H1 (cell line): ENCODE measurements at regions not wholly inside any gene's neighbourhood (a gene's known extent, or its start where the extent isn't known, plus 50 kb on each side); places are given as distances from the start of the nearest gene placed in this dataset.
A peak's percentile ranks its signal among the peaks of the same experiment; 100 is the strongest.

Experiments used
- CTCF ChIA-PET: fragments of 300-600 bp; sonication (Branson Sonifier 250); formaldehyde crosslinking; loops from one replicate; lab custom pipeline; 2021; ENCODE audit not compliant: partially characterized antibody; lab: Charles Lee
- POLR2A ChIA-PET: fragments of 300-600 bp; sonication (Branson Sonifier 250); formaldehyde crosslinking; loops from one replicate; lab custom pipeline; 2021; ENCODE audit warnings: inconsistent platforms; ENCODE audit not compliant: partially characterized antibody; lab: Charles Lee
- DNase-seq, 2 experiments: peaks; one replicate each; pipeline versions ENCODE4 v3.0.0 to v3.0.0-alpha.2; 2010 to 2022; ENCODE audit warnings: low spot score in 2 of 2, low read depth in 1 of 2, mixed read lengths in 1 of 2
- FAIRE-seq: peaks from 2 replicates; lab custom pipeline; 2011; peaks lifted over from hg19 to GRCh38; lab: Jason Lieb, UNC
- H2AFZ ChIP-seq: 2 replicates; pipeline ENCODE4 v1.8.1; 2012; ENCODE audit warnings: low read length, inconsistent platforms
- H2AK5ac ChIP-seq: 2 replicates; pipeline ENCODE4 v1.6.1; 2013; ENCODE audit warnings: low read depth, low read length
- H2BK120ac ChIP-seq: replicated peaks from 2 replicates; pipeline ENCODE3; 2013; ENCODE audit warnings: low read depth, low read length, inconsistent platforms
- H2BK12ac ChIP-seq: 2 replicates; pipeline ENCODE4 v1.6.1; 2013; ENCODE audit warnings: low read depth, low read length
- H2BK15ac ChIP-seq: 2 replicates; pipeline ENCODE4 v1.6.1; 2013; ENCODE audit warnings: low read length
- H2BK20ac ChIP-seq: 2 replicates; pipeline ENCODE4 v1.6.1; 2013; ENCODE audit warnings: low read length
- H2BK5ac ChIP-seq: 2 replicates; pipeline ENCODE4 v1.6.1; 2013; ENCODE audit warnings: low read depth, low read length
- H3K14ac ChIP-seq: 2 replicates; pipeline ENCODE4 v1.6.1; 2013; ENCODE audit warnings: inconsistent platforms; ENCODE audit not compliant: insufficient read length
- H3K18ac ChIP-seq: 2 replicates; pipeline ENCODE4 v1.6.1; 2013; ENCODE audit warnings: low read length; ENCODE audit errors: extremely low read depth
- H3K23ac ChIP-seq: 2 replicates; pipeline ENCODE4 v1.6.1; 2013; ENCODE audit warnings: inconsistent platforms; ENCODE audit not compliant: insufficient read length
- H3K23me2 ChIP-seq: 2 replicates; pipeline ENCODE4 v1.6.1; 2013; ENCODE audit warnings: low read depth, low read length
- H3K27ac ChIP-seq: 2 replicates; pipeline ENCODE4 v1.6.1; 2011; ENCODE audit warnings: low read depth, low read length, inconsistent platforms
- H3K27me3 ChIP-seq, 4 experiments: replicated peaks in 1 of 4; 1 replicate in 1 of 4; 2 replicates in 3 of 4; pipeline versions ENCODE4 v1.6.1 to v1.8.1; 2011 to 2013; ENCODE audit warnings: low read length in 3 of 4, mild to moderate bottlenecking in 3 of 4, inconsistent platforms in 2 of 4, mixed read lengths in 2 of 4, moderate library complexity in 1 of 4; ENCODE audit not compliant: control insufficient read depth in 3 of 4, insufficient read depth in 3 of 4; ENCODE audit errors: extremely low read depth in 1 of 4
- H3K36me3 ChIP-seq, 4 experiments: 2 replicates each; pipeline versions ENCODE4 v1.6.1 to v1.8.1; 2011 to 2013; ENCODE audit warnings: mild to moderate bottlenecking in 4 of 4, low read length in 3 of 4, moderate library complexity in 2 of 4, control low read depth in 1 of 4, inconsistent platforms in 1 of 4; ENCODE audit not compliant: insufficient read depth in 4 of 4, control insufficient read depth in 2 of 4
- H3K4ac ChIP-seq: replicated peaks from 2 replicates; pipeline ENCODE3; 2013; ENCODE audit warnings: low read length, low read depth, mixed read lengths, inconsistent platforms; ENCODE audit not compliant: insufficient read length
- H3K4me1 ChIP-seq, 4 experiments: replicated peaks in 1 of 4; 1 replicate in 1 of 4; 2 replicates in 3 of 4; pipeline versions ENCODE4 v1.6.1 to v1.8.1; 2011 to 2013; ENCODE audit warnings: low read length in 3 of 4, inconsistent platforms in 2 of 4, mixed read lengths in 1 of 4; ENCODE audit not compliant: insufficient read depth in 4 of 4, control insufficient read depth in 3 of 4
- H3K4me2 ChIP-seq, 2 experiments: 2 replicates each; pipeline versions ENCODE4 v1.6.1 to v1.8.1; 2011 to 2013; ENCODE audit warnings: low read depth in 2 of 2, low read length in 2 of 2, control low read depth in 1 of 2, inconsistent platforms in 1 of 2, mild to moderate bottlenecking in 1 of 2; ENCODE audit not compliant: insufficient read depth in 1 of 2
- H3K4me3 ChIP-seq, 4 experiments: fragments of 200-600, 300-600 bp in 1 of 4; sonication (generic), shearing (Covaris generic), sonication (Bioruptor Twin) in 1 of 4; 2 replicates each; pipeline versions ENCODE4 v1.5.1 to v1.8.1; 2011 to 2016; ENCODE audit warnings: low read length in 4 of 4, low read depth in 3 of 4, control low read depth in 2 of 4, inconsistent platforms in 2 of 4, mild to moderate bottlenecking in 2 of 4, mixed read lengths in 1 of 4, moderate library complexity in 1 of 4; ENCODE audit not compliant: insufficient read depth in 2 of 4; ENCODE audit errors: extremely low read depth in 1 of 4
- H3K56ac ChIP-seq: replicated peaks from 2 replicates; pipeline ENCODE3; 2013; ENCODE audit warnings: low read depth, mild to moderate bottlenecking, mixed read lengths, low read length, inconsistent platforms; ENCODE audit not compliant: insufficient read length
- H3K79me1 ChIP-seq: 2 replicates; pipeline ENCODE4 v1.6.1; 2013; ENCODE audit warnings: low read depth, low read length, control low read depth
- H3K79me2 ChIP-seq, 2 experiments: 2 replicates each; pipeline versions ENCODE4 v1.6.1 to v1.8.1; 2012 to 2013; ENCODE audit warnings: low read length in 2 of 2, mild to moderate bottlenecking in 2 of 2, inconsistent platforms in 1 of 2; ENCODE audit not compliant: insufficient read depth in 2 of 2, control insufficient read depth in 1 of 2
- H3K9ac ChIP-seq, 4 experiments: replicated peaks in 1 of 4; 1 replicate in 1 of 4; 2 replicates in 3 of 4; pipeline versions ENCODE4 v1.6.1 to v1.8.1; 2011 to 2013; ENCODE audit warnings: low read depth in 3 of 4, low read length in 3 of 4, control low read depth in 2 of 4, mild to moderate bottlenecking in 2 of 4, moderate library complexity in 2 of 4, inconsistent platforms in 1 of 4; ENCODE audit errors: extremely low read depth in 1 of 4
- H3K9me3 ChIP-seq, 2 experiments: 2 replicates each; pipeline versions ENCODE4 v1.6.1 to v1.8.1; 2012 to 2013; ENCODE audit warnings: mild to moderate bottlenecking in 2 of 2, moderate library complexity in 2 of 2, control low read depth in 1 of 2, inconsistent platforms in 1 of 2, low read depth in 1 of 2, low read length in 1 of 2, mixed read lengths in 1 of 2; ENCODE audit not compliant: insufficient read depth in 2 of 2
- H4K20me1 ChIP-seq, 2 experiments: replicated peaks in 1 of 2; 2 replicates each; pipeline versions ENCODE3 to v1.8.1; 2011 to 2013; ENCODE audit warnings: inconsistent platforms in 2 of 2, low read length in 2 of 2, mild to moderate bottlenecking in 1 of 2; ENCODE audit not compliant: insufficient read depth in 2 of 2, control insufficient read depth in 1 of 2
- H4K5ac ChIP-seq: 2 replicates; pipeline ENCODE4 v1.6.1; 2013; ENCODE audit warnings: low read length, low read depth, mixed read lengths, inconsistent platforms; ENCODE audit not compliant: insufficient read length
- H4K8ac ChIP-seq: 2 replicates; pipeline ENCODE4 v1.8.0; 2013; ENCODE audit warnings: mild to moderate bottlenecking, moderate library complexity, low read length, inconsistent platforms; ENCODE audit not compliant: insufficient read depth; ENCODE audit errors: extremely low read depth
- H4K91ac ChIP-seq: replicated peaks from 2 replicates; pipeline ENCODE3; 2013; ENCODE audit warnings: low read length, mixed read lengths, inconsistent platforms; ENCODE audit not compliant: insufficient read length
- HDAC2 ChIP-seq, 2 experiments: fragments of 300-600 bp in 1 of 2; sonication (generic) in 1 of 2; IDR thresholded peaks; 2 replicates each; pipeline ENCODE4 v1.6.1; 2011 to 2012; ENCODE audit warnings: low read depth in 2 of 2, low read length in 2 of 2, mild to moderate bottlenecking in 2 of 2, moderate library complexity in 2 of 2, borderline replicate concordance in 1 of 2, inconsistent platforms in 1 of 2
- MAFK ChIP-seq: IDR thresholded peaks from 2 replicates; pipeline ENCODE4 v1.6.1; 2012; ENCODE audit warnings: low read depth, mild to moderate bottlenecking, improper control_type of control experiment, low read length
- RNF2 ChIP-seq: fragments of 200-900, 300-1000 bp; sonication (generic); IDR thresholded peaks from 2 replicates; pipeline ENCODE4 v1.7.1; 2016; ENCODE audit warnings: borderline replicate concordance, low read depth, mild to moderate bottlenecking, antibody characterized with exemption, low read length; ENCODE audit not compliant: poor library complexity, severe bottlenecking; ENCODE audit errors: missing control alignments
- SP1 ChIP-seq: IDR thresholded peaks from 2 replicates; pipeline ENCODE4 v1.6.1; 2011; ENCODE audit warnings: low read depth, low read length
- WGBS, 2 experiments: shearing (Covaris generic) in 1 of 2; methylation state at CpG; one replicate each; pipeline versions ENCODE4 v1.1.6 to v1.1.7; 2013 to 2015; ENCODE audit warnings: low lambda C conversion rate in 2 of 2, mixed read lengths in 2 of 2, inconsistent platforms in 1 of 2, low coverage in 1 of 2, missing lambda C conversion rate in 1 of 2; ENCODE audit not compliant: insufficient replicate concordance in 2 of 2, insufficient coverage in 1 of 2, insufficient read length in 1 of 2; ENCODE audit errors: extremely low coverage in 1 of 2, missing lambda C conversion rate in 1 of 2; 5-methylcytosine and 5-hydroxymethylcytosine counted together

DNA sequence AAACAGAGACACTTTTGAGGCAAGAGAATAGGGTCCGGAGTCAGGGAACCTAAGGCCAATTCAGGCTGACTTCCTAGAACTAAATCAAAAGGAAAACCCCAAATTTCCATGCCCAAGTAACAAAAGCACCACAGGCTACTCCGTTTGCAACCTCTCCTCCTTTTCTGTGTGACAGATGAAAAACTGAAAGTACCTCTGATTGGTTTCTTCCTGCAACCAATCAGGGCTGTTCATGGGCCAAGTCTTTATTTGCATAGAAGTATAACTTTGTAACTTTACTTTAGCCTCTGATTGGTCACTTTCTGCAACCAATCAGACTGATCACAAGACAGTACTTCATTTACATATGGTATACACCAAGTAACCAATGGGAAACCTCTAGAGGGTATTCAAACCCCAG lies 239.9 kb upstream of the KCND2 start:
- Histone ChIP-seq H3K27ac (no peak overlapping the region), H3K4ac (no peak overlapping the region), H2AFZ (no peak overlapping the region), H3K4me1 (no peaks in the 10 kb centered on the region; a peak in 1 of 7 replicates), H3K23ac (no peak overlapping the region), H3K4me2 (peak overlapping the region in 1 of 2 experiments; percentile 24; a peak in 1 of 4 replicates), H3K79me1 (no peaks in the 10 kb centered on the region), H3K36me3 (no peaks in the 10 kb centered on the region), H3K9ac (no peak overlapping the region), H3K9me3 (no peaks in the 10 kb centered on the region), H3K4me3 (no peak overlapping the region), H2BK5ac (no peak overlapping the region), H4K91ac (no peak overlapping the region), H4K20me1 (no peaks in the 10 kb centered on the region), H3K27me3 (no peaks in the 10 kb centered on the region), H2BK20ac (no peak overlapping the region), H3K14ac (no peak overlapping the region), H3K18ac (no peak overlapping the region), H2BK12ac (no peak overlapping the region), H2AK5ac (no peak overlapping the region), H3K56ac (no peak overlapping the region), H4K5ac (no peak overlapping the region), H4K8ac (no peak overlapping the region), H3K79me2 (no peaks in the 10 kb centered on the region), H2BK120ac (no peak overlapping the region), H2BK15ac (no peak overlapping the region), H3K23me2 (no peaks in the 10 kb centered on the region)
- FAIRE-seq (peak; percentile 84), DNase-seq (no peak)
- ChIA-PET CTCF (no interaction called here), POLR2A (no interaction called here)
- WGBS, 2 experiments: 39% methylated on average over 2 of the region's 2 CpGs; no CpG with 5 or more reads in 1 of the 2 experiments
- TF ChIP-seq HDAC2 (IDR thresholded peaks at IDR 0.05; ENCODE audit: borderline replicate concordance in 1 of 2, low read depth in 2 of 2, low read length in 2 of 2) (no peak), RNF2 (no peak), SP1 (peak; percentile 51; the same call in 1 of the 2 replicates), MAFK (no peak)
